GM13977 (cell line): ENCODE measurements at regions not wholly inside any gene's neighbourhood (a gene's known extent, or its start where the extent isn't known, plus 50 kb on each side); places are given as distances from the start of the nearest gene placed in this dataset.
"Not testable (repeated sequence)": the region's sequence is repeated elsewhere in the genome, so short reads cannot be mapped to it uniquely, and the experiment has no call there.

Experiments used
- DNase-seq: peaks from one replicate; pipeline ENCODE4 v3.0.0; 2012; ENCODE audit warnings: low spot score
- CTCF ChIP-seq: IDR thresholded peaks from 2 replicates; pipeline ENCODE4 v1.5.1; 2012; ENCODE audit warnings: mild to moderate bottlenecking, control low read depth; ENCODE audit not compliant: insufficient read depth; ENCODE audit errors: extremely low read depth, missing control alignments
- in situ Hi-C: fragments of 300-500 bp; cut with MboI; formaldehyde crosslinking; loops from one replicate; pipeline ENCODE4 v1.12.0; 2022; ENCODE audit warnings: low sequenced_read_pairs, low pct_unique_long_range_greater_than_20kb, mixed read lengths, inconsistent platforms; ENCODE audit not compliant: unreplicated experiment

DNA sequence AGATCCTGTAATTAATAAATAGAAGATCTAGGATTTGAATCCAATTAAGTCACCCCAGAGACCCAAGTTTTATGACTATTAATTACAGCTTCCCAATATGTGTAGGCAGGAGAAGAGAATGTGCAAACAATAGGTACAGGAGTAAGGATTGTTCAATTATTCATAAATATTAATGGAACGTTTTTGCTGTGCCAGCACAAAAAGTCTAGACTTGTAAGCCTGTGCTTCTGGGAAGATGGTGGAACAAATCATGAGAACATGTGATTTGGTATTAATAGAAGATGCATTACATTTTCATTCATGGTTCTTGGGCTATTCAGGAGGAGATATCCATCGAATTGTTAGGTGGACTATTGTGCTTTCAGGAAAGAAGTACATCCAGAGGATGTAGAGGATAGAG is 1240.9 kb downstream of the STIM2 start:
- no peak for TF ChIP-seq CTCF
- no peak for DNase-seq
- in situ Hi-C loops: no loop called here

DNA sequence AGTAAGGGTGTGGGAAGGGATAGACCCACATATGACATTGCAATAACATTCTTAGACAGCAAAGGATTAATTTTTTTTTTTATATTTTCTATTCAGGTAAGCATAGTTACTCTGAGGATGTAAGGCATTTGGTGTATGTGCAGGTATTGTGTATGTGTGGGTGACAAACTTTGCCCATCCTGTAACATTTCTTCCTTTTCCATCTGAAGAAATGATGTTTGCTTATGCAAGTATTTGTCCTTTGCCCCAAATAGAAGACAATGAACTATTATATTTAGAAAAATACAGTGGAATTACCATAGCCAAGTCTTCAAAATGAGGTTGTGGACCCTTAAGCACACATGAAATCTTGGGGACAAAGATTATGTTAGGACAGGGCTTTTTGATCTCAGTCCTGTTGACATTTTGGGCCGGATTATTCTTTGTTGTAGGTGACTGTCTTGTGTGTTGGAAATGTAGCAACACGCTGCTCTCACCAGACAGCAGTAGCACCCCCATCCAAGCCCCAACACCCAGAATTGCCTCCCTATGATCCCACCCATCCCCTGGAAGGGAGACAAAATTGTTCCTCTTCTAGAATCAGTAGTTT is 1244.7 kb downstream of the STIM2 start:
- no peak for TF ChIP-seq CTCF
- in situ Hi-C loops: no loop called here
- DNase-seq: no peak

DNA sequence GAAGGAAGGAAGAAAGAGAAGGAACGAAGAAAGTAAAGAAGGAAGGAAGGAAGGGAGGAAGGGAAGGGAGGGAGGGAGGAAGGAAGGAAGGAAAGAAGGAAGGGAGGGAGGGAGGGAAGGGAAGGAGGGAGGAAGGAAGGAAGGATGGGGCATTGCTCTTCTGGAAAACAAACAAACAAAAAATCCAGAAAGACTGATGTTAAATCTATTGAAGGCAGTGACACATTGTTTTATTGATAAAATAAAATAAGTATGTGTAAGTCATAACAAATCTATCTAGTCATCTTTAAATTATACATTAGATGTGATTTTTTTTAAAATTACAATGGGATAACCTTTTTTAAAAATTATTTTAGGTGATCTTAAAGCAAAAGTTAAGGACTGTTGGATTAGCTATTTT is 1245.5 kb downstream of the STIM2 start:
- in situ Hi-C loops: no loop called here
- no peak for TF ChIP-seq CTCF
- DNase-seq: no peak

- no peak for DNase-seq
These were observed 1249.2 kb downstream of the STIM2 start for GRCh38 chr4:28109801-28110200.

DNA sequence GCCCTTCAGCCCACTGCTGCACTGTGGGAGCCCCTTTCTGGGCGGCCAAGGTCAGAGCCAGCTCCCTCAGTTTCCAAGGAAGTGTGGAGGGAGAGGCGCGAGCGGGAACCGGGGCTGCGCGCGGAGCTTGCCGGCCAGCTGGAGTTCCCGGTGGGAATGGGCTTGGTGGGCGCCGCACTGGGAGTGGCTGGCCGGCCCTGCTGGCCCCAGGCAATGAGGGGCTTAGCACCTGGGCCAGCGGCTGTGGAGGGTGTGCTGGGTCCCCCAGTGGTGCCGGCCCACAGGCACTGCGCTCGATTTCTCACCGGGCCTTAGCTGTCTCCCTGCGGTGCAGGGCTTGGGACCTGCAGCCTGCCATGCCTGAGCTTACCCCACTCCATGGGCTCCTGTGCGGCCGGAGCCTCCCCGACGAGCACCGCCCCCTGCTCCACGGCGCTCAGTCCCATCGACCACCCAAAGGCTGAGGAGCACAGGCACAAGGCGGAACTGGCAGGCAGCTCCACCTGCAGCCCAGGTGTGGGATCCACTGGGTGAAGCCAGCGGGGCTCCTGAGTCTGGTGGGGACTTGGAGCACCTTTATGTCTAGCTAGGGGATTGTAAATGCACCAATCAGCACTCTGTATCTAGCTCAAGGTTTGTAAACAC is 1252.2 kb downstream of the STIM2 start:
- in situ Hi-C loops, DNase-seq: not testable (repeated sequence)

More at GRCh38 chr4:28109801-28110200, 1249.2 kb downstream of the STIM2 start:
- no peak for TF ChIP-seq CTCF
- in situ Hi-C loops: no loop called here

GRCh38 chr4:28113586-28113985 is 1252.9 kb downstream of the STIM2 start:
- DNase-seq, in situ Hi-C loops: not testable (repeated sequence)

DNA sequence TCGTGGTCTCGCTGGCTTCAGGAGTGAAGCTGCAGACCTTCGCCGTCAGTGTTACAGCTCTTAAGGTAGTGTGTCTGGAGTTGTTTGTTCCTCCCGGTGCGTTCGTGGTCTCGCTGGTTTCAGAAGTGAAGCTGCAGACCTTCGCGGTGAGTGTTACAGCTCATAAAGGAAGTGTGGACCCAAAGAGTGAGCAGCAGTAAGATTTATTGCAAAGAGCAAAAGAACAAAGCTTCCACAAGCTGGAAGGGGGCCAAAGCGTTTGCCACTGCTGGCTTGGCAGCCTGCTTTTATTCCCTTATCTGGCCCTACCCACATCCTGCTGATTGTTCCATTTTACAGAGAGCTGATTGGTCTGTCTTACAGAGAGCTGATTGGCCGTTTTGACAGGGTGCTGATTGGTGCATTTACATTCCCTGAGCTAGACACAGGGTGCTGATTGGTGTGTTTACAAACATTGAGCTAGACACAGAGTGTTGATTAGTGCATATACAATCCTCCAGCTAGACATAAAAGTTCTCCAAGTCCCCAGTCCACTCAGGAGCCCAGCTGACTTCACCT is 1256.0 kb downstream of the STIM2 start:
- DNase-seq, in situ Hi-C loops: not testable (repeated sequence)

DNA sequence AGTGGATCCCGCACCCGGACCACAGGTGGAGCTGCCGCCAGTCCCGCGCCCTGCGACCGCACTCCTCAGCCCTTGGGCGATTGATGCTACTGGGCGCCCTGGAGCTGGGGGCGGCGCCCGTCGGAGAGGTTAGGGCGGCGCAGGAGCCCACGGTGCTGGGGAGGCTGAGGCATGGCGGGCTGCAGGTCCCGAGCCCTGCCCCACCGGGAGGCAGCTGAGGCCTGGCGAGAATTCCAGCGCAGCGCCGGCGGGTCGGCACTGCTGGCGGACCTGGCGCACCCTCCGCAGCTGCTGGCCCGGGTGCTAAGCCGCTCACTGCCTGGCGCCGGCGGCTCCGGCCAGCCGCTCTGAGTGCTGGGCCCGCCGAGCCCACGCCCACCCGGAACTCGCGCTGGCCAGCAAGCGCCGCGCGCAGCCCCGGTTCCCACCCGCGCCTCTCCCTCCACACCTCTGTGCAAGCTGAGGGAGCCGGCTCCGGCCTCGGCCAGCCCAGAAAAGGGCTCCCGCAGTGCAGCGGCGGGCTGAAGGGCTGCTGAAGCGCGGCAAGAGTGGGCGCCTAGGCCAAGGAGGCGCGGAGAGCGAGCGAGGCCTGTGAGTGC is 1256.5 kb downstream of the STIM2 start:
- no peak for DNase-seq
- in situ Hi-C loops: no loop called here
- no peak for TF ChIP-seq CTCF
